ENCODE measurements at regions not wholly inside any gene's neighbourhood (a gene's known extent, or its start where the extent isn't known, plus 50 kb on each side); places are given as distances from the start of the nearest gene placed in this dataset.

GRCh38 chr1:70919706-70920323, 127.8 kb downstream of the PTGER3 start:
- no peak for TF ChIP-seq EZH2 (IDR thresholded peaks at IDR 0.05; ENCODE audit: low read depth)
- TF ChIP-seq CTCF (conservative IDR thresholded peaks at IDR 0.05) = no peak

Data from PC-9 (cell line).